Skeletal muscle tissue (tissue), 3 donors: ENCODE measurements at regions not wholly inside any gene's neighbourhood (a gene's known extent, or its start where the extent isn't known, plus 50 kb on each side); places are given as distances from the start of the nearest gene placed in this dataset.

ENCODE experiments used
- H3K27ac ChIP-seq: one replicate; pipeline ENCODE4 v1.7.0; 2013; ENCODE audit warnings: mild to moderate bottlenecking, low read depth, low read length, inconsistent platforms
- H3K27me3 ChIP-seq, 3 donors: one replicate each; pipeline ENCODE4 v1.7.0; 2013; ENCODE audit warnings: low read length in 3 of 3; ENCODE audit not compliant: control insufficient read depth in 3 of 3, insufficient read depth in 3 of 3
- H3K36me3 ChIP-seq, 3 donors: one replicate each; pipeline ENCODE4 v1.7.0; 2013; ENCODE audit warnings: low read length in 3 of 3; ENCODE audit not compliant: control insufficient read depth in 3 of 3, insufficient read depth in 3 of 3
- H3K4me1 ChIP-seq, 3 donors: one replicate each; pipeline ENCODE4 v1.7.0; 2013; ENCODE audit warnings: low read length in 3 of 3, mild to moderate bottlenecking in 3 of 3; ENCODE audit not compliant: control insufficient read depth in 3 of 3, insufficient read depth in 3 of 3
- H3K4me3 ChIP-seq, 3 donors: one replicate each; pipeline ENCODE4 v1.7.0; 2013; ENCODE audit warnings: low read length in 3 of 3
- H3K9ac ChIP-seq, 3 donors: one replicate each; pipeline ENCODE4 v1.7.0; 2013; ENCODE audit warnings: low read length in 3 of 3, mild to moderate bottlenecking in 3 of 3, moderate library complexity in 2 of 3, low read depth in 1 of 3
- H3K9me3 ChIP-seq, 3 donors: one replicate each; pipeline ENCODE4 v1.7.0; 2013; ENCODE audit warnings: low read length in 3 of 3; ENCODE audit not compliant: control insufficient read depth in 3 of 3
- donor health status: Osteomylitis.

- Histone ChIP-seq H3K27me3 (peaks cover 53 to 72% (median 68%) of the 10 kb centered on the region in 3 donors), H3K9ac (no peak overlapping the region), H3K27ac (no peak overlapping the region), H3K4me1 (no peaks in the 10 kb centered on the region), H3K4me3 (no peak overlapping the region), H3K9me3 (no peaks in the 10 kb centered on the region), H3K36me3 (no peaks in the 10 kb centered on the region)
These were observed 113.6 kb upstream of the ADRA2C start for GRCh38 chr4:3652586-3652985.

DNA sequence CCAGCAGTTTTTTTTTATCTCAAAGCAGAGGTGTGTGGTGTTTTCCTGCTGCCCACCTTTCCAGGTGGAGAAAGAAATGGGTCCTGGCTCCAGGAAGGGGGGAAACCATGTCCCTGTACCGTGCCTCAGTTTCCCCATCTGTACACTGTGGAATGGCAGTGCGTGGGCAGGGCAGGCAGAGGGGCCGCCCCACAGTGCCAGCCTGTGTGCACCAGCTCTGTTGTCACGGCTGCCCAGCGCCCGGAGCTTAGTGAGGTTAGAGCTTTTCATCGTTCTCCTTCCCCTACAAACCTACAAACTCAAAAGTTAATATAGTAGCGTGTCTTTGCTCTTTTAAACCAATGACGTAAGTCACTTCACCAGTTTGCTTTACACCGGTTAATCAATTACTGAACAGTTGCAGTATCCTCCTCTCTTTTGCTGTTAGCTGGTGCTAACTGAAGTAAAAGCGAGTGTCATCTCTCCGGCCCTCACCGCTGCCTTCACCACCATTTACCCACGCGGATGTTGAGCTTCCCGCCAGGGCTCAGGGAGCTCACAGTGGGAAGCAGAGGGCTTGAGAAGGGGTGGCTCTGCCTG, 114.8 kb upstream of the ADRA2C start:
- H3K36me3 ChIP-seq, result no peaks in the 10 kb centered on the region
- H3K9ac ChIP-seq, result no peak overlapping the region
- no peak overlapping the region for H3K27ac ChIP-seq
- no peaks in the 10 kb centered on the region for H3K9me3 ChIP-seq
- no peak overlapping the region for H3K4me3 ChIP-seq
- no peaks in the 10 kb centered on the region for H3K4me1 ChIP-seq
- peaks cover 53 to 67% (median 66%) of the 10 kb centered on the region in 3 donors for H3K27me3 ChIP-seq

DNA sequence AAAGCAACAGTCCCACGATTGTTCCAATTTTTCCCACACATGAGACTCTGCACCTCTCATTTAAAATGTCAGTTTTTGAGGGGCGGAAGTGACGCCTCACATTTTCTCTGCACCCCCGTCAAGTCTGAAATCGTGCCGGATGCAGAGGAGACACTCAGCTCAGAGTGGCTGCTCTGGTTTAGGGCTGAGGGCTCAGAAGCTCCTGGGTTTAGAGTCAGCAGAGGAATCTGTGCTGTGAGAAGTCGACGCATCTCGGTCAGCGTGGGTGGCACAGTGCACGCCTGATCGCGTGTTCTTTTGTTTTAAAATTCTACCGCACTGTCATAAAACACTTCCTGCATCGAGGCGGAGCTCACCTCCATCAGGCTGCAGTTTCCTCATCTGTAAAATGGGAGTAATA, 116.7 kb upstream of the ADRA2C start:
- Histone ChIP-seq H3K9me3 (no peaks in the 10 kb centered on the region), H3K4me1 (peaks cover 0 to 5% (median 3%) of the 10 kb centered on the region in 3 donors), H3K27me3 (peaks cover 53 to 69% (median 63%) of the 10 kb centered on the region in 3 donors), H3K36me3 (no peaks in the 10 kb centered on the region), H3K9ac (no peak overlapping the region), H3K27ac (no peak overlapping the region), H3K4me3 (no peak overlapping the region)

- Histone ChIP-seq H3K9ac (no peak overlapping the region), H3K27me3 (peaks cover 53 to 70% (median 63%) of the 10 kb centered on the region in 3 donors), H3K36me3 (no peaks in the 10 kb centered on the region), H3K4me3 (no peak overlapping the region), H3K4me1 (peaks cover 0 to 5% (median 3%) of the 10 kb centered on the region in 3 donors), H3K9me3 (no peaks in the 10 kb centered on the region), H3K27ac (no peak overlapping the region)
These were observed 116.5 kb upstream of the LRPAP1 start for GRCh38 chr4:3648731-3649130.

GRCh38 chr4:3648195-3648594, 116.0 kb upstream of the LRPAP1 start:
- no peaks in the 10 kb centered on the region for H3K9me3 ChIP-seq
- H3K4me1 ChIP-seq, result peaks cover 0 to 5% (median 3%) of the 10 kb centered on the region in 3 donors
- H3K27ac ChIP-seq, result no peak overlapping the region
- no peak overlapping the region for H3K4me3 ChIP-seq
- H3K36me3 ChIP-seq, result no peaks in the 10 kb centered on the region
- peaks cover 49 to 69% (median 63%) of the 10 kb centered on the region in 3 donors for H3K27me3 ChIP-seq
- H3K9ac ChIP-seq, result no peak overlapping the region

DNA sequence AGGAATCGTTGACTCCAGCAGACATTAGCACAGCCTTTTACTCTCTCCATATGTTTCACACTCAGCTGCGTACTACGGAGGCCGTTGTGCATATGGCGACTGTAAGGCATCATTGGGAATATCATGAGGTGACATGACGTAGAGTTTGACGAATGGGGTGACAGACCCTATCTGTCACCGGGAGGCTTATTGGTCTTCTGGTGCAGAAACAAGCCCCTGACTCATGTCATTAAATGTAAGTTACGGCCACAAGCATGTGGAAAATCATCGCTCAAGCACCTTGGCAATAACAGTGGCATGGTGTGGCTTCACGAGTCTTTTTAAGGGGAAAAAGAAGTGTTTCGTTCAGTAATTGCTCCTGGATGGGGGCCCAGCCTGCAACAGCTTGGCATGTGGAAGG, 115.2 kb upstream of the LRPAP1 start:
- H3K36me3 ChIP-seq, result no peaks in the 10 kb centered on the region
- H3K9ac ChIP-seq, result no peak overlapping the region
- H3K4me3 ChIP-seq, result no peak overlapping the region
- no peaks in the 10 kb centered on the region for H3K9me3 ChIP-seq
- no peak overlapping the region for H3K27ac ChIP-seq
- peaks cover 42 to 67% (median 62%) of the 10 kb centered on the region in 3 donors for H3K27me3 ChIP-seq
- peaks cover 0 to 5% (median 3%) of the 10 kb centered on the region in 3 donors for H3K4me1 ChIP-seq

DNA sequence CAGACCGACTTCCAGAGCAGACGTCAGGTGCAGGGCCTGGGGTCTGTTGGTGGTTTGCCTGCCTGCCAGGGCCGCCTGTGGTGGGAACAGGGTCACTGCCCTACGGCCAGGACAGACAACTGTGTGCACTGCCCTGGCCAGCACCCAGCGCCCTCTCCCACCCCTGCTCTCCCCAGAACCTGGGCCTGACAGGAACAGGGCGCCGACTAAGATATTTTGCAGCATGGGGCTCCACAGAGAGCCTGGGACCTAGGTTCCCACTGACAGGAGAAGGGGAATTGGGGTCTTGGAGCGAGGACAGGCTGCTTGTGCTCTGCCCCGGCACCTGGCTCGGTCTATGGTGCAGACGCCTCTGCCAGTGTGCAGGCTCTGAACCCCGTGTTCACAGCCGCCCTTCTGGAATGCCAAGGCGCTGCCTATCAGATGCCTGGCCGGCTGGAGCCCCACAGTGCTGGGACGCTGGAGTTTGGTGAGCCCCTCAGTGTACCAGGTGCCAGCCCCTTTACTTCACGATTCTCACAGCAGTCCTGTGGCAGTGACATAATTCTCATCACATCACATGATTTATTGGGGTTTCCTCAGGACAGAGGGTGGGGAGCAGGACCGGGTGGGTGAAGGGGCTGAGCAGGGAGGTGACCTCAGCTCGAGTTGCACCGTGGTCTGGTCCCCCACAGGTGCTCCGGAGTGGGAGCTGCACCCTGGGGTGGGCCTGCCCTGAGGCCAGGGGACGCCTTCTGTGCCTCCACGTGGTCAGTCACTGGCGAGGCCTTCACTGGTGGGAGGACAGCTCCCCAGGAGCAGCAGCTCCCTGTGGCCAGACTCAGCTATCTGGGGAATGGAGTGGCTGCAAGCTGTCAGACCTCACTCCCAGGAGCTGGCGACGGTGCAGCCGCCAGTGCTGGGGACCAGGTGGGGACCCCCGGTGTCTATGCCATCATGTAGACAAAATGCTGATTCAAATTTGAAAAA, 113.8 kb upstream of the LRPAP1 start:
- H3K9ac ChIP-seq, result no peak overlapping the region
- no peak overlapping the region for H3K4me3 ChIP-seq
- peaks cover 39 to 56% (median 51%) of the 10 kb centered on the region in 3 donors for H3K27me3 ChIP-seq
- H3K27ac ChIP-seq, result no peak overlapping the region
- peaks cover 0 to 5% (median 3%) of the 10 kb centered on the region in 3 donors for H3K4me1 ChIP-seq
- no peaks in the 10 kb centered on the region for H3K36me3 ChIP-seq
- no peaks in the 10 kb centered on the region for H3K9me3 ChIP-seq

DNA sequence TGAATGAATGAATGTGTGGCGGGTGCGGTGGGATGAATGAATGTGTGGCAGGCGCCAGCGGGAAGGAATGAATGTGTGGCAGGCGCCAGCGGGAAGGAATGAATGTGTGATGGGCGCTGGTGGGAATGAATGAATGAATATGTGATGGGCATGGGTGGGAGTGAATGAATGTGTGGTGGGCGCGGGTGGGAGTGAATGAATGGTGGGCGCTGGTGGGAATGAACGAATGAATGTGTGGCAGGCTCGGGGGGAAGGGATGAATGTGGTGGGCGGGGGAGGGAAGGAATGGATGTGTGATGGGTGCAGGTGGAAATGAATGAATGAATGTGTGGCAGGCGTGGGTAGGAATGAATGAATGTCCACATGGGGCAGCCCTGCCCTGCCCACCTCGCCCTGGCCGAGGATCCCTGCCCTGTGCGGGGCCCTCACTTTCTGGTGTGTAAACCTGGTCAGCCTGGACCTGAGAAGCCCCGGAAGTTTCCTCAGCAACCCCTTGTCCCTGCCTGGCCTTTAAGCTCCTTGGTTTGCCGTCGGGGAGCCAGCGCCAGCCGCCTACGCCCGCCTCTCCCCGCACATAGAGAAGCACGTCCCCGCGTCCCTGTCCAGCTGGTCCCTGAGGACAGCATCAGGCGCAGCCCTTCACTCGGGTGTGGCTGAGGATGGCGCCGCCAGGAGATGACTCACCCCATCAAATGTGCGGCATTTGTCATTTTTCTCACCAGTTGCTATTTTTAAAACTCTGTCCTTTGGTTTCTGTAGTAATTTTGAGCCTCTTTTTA, 112.8 kb upstream of the LRPAP1 start:
- H3K27ac ChIP-seq, result no peak overlapping the region
- peaks cover 0 to 5% (median 3%) of the 10 kb centered on the region in 3 donors for H3K4me1 ChIP-seq
- no peak overlapping the region for H3K4me3 ChIP-seq
- no peak overlapping the region for H3K9ac ChIP-seq
- no peaks in the 10 kb centered on the region for H3K36me3 ChIP-seq
- peaks cover 39 to 59% (median 48%) of the 10 kb centered on the region in 3 donors for H3K27me3 ChIP-seq
- no peaks in the 10 kb centered on the region for H3K9me3 ChIP-seq

DNA sequence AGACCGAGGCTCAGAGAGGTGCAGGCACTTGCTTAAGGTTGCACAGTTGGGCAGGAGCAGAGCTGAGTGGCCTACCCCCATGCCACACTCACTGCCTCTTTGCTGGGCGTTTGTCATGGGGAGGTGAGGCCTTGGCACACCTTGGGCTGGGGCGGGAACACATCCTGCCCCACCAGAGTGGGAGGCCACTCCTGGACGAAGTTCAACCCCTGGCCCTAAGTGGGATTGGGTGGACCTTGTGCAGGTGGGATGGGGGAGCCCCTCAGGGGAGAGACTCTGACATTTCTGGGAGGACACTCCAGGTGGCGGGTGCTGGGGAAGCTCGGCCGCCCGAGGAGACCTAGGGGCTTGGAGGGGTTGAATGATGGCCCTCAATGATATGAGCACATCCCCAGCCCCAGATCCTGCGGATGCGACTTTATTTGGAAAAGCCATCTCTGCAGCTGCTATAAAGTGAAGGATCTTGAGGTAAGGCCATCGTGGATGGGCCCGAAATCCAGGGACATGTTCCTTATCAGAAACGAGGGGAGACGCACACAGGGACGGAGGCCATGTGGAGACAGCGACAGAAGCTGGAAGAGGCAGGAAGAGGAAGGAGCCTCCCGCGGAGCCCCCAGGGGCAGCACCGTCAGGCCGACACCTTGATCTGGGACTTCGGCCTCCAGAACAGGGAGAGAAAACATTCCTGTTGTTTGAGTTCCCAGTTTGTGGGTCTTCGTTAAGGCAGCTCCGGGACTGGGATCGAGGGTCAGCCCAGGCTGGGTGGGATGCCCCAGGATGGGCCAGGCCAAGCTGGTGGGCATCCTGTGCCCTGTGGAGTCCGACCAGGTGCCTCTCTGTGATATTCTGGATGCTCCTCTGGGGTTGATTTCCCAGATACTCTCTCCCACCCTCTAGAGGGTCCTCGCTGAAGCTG, 111.6 kb upstream of the LRPAP1 start:
- Histone ChIP-seq H3K9ac (no peak overlapping the region), H3K4me3 (no peak overlapping the region), H3K27me3 (peaks cover 36 to 52% (median 45%) of the 10 kb centered on the region in 3 donors), H3K4me1 (peaks cover 0 to 5% (median 3%) of the 10 kb centered on the region in 3 donors), H3K36me3 (no peaks in the 10 kb centered on the region), H3K9me3 (no peaks in the 10 kb centered on the region), H3K27ac (no peak overlapping the region)
